DMS114 treated with DMSO at 0.1 percent for 48 hours (cell line): ENCODE measurements at regions not wholly inside any gene's neighbourhood (a gene's known extent, or its start where the extent isn't known, plus 50 kb on each side); places are given as distances from the start of the nearest gene placed in this dataset.

Experiments used
- DNase-seq: peaks from one replicate; lab custom pipeline; 2025; ENCODE audit not compliant: unreplicated experiment; lab: John Stamatoyannopoulos, UW

GRCh38 chr17:79524213-79525187 is 86.4 kb downstream of the RBFOX3 start:
- DNase-seq: no peak

- no peak for DNase-seq
Observed at GRCh38 chr17:79522414-79522813, 88.4 kb downstream of the RBFOX3 start.

DNA sequence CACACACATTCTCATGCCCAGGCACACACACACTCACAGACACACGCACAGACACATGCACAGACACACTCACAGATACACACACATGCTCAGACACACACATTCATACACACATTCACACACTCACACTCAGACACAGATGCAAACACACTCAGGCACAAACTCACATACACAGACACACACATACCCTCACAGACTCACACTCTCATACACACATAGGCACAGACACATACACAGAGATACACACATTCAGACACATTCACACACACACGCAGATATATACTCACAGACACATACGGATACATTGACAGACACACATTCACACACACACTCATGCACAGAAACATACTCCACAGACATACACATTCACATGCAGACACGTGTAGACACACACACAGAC is 89.6 kb downstream of the RBFOX3 start:
- no peak for DNase-seq

DNA sequence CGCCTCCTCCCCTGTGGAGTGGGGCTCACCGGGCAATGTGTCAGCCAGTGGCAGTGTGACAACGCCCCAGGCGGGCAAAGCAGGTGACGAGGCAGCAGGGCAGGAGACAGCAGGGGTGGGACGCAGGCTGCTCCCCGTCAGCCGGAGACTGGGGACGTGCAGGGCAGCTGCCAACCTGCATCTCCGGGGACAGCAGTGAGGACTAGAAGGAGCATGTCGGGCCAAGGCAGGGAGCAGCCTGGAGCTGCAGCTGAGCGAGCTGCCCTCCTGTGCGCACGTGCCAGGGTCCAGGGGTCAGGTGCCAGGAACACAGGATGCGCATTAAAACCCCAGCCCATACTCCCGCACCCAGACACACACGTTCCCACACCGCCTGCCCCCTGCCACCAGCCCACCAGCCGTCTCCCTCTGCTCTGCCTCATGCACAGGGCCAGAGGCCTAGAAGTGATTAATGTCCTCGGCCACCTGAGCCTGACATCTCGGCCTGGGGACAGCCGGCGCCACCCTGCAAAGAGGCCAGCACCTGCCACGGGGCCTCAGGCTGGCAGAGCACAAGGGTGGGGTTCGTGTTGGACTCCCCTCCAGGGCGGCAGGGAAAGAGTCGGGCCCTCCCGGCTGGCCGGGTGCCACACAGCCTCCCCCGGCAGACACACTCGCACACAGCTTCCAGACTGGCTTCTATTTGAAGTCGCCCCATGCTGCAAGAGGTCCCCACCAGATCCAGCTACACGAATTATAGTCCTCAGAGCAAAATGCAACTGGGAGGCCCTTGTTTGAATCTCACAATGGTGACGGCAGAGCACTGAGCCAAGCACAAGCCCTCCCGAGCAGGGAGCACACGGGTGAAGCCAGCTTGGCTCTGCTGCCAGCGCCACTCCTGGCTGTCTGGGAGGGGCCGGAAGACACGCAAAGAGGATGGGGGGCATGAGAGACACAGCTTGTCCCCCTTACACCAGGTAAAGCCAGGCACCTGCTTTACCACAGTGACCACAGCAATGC is 90.4 kb downstream of the RBFOX3 start:
- DNase-seq: no peak

DNA sequence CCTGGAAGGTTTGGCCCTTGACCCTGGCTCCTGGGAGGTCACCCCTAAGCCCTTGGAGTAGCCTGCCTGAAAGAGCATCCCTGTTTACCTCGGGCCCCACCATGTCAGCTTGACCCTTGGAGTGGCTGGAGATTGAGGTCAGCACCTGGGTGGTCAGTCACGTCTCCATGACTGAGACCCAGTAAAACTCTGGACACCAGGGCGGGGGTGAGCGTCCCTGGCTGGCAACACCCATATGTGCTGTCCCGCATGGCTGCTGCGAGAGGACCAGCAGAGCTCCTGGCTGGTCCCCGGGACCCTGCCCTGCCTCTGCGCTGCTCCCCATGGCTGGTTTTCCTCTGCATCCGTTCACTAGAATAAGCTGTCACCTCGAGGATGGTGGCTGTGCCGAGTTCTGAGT is 91.2 kb downstream of the RBFOX3 start:
- no peak for DNase-seq

GRCh38 chr17:79518585-79519523 is 92.0 kb downstream of the RBFOX3 start:
- DNase-seq: no peak

DNA sequence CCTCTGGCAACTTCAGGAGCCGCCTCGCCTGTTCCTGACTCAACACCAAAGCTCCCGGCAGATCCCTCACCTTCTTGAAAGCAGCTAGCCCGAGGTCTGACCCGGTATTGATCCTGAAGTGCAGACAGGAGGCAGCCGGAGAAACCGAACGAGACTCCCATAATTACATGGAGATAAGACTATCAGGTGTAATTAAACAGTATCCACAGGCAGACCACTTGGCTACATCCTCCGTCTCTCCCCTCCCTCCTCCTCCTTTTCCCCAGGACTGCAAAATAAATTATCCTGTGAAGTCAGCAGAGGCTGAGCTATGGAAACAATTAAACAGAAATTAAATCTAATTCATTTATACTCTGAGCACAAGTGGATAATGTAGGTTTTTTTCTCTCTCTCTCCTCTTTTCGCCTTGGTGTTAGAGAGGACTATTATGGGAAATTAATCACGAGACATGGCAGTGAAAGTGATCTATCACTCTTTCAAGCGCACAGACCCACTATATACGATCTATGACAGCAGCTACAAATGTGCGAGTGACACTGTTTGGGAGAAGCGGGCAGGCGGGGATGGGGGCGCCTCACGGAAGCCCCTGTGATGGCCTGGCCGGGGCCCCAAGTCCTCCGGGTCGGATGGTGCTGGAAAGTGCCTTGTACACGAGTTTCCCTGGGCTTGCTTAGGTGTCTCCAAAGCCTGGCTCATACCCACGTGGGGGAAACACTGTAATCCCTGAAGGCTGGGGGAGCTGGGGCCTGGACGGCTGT is 92.8 kb downstream of the RBFOX3 start:
- DNase-seq: no peak

- DNase-seq: no peak
Observed at GRCh38 chr17:79515646-79516571, 94.9 kb downstream of the RBFOX3 start.

GRCh38 chr17:79515110-79515509 is 95.7 kb downstream of the RBFOX3 start:
- DNase-seq: no peak

DNA sequence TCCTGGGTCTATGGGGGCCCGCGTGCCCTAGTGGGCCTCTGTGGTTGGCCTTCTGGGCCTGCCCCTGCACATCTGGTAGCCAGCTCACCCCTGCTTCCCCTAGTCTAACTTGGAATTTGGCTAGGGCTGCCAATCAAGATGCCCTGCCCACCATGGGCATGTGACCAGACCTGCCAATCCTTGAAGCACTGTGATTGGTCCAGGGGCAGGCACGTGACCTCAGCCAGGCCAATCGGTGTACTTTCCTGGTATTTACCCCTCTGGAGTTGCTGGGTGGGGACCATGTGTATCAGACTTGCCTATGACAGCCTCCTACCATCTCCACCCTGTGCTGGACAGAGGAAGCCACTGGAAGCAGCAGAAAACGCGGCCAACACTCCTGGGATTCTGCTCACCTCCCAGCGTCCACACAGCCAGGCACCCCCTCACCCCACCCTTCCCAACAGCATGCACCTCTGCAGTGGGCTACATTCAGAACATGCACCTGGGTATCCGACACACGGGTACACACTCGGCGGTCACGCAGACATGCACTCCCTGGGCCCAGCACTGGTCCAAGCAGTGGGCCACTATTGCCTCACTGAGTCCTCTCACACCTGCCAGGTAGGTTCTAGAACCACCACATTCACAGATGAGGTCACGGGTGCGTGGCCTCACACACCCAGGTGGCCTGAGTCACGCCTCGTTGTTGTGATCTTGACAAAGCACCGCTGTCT is 96.9 kb downstream of the RBFOX3 start:
- no peak for DNase-seq

DNA sequence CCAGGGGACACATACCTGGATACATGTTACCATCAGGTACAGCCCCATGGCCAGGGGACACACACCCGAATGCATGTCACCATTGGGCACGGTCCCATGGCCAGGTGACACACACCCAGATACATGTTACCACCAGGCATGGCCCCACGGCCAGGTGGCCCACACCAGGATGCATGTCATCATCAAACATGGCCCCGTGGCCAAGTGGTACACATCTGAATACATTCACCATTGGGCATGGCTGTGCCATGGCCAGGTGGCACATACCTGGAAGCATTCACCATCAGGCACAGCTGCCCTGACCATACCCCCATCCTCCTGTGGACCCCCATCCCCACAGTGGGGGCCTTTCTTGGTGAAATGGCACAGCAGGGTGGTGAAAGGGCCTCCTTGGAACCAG is 97.6 kb downstream of the RBFOX3 start:
- no peak for DNase-seq

GRCh38 chr17:79511471-79511870 is 99.4 kb downstream of the RBFOX3 start:
- DNase-seq: no peak

DNA sequence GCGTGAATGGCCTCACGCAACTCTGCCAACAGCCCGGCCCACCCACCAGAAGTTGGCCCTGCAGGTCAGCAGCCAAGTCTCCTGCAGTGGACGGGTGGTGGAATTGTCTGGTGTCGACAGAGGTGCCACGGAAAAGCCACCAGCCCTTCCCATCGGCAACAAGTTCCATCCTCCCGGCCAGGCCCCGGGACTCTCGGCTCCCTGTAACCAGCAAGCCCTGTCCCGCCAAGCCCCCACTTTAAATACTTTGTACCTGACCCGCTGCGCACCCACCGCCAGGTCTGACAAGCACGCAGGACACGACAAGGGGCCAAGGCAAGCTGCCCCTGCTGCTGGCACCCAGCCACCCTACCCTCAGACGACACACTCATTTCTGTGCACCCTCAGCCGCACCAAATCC is 100.8 kb downstream of the RBFOX3 start:
- DNase-seq: no peak

DNA sequence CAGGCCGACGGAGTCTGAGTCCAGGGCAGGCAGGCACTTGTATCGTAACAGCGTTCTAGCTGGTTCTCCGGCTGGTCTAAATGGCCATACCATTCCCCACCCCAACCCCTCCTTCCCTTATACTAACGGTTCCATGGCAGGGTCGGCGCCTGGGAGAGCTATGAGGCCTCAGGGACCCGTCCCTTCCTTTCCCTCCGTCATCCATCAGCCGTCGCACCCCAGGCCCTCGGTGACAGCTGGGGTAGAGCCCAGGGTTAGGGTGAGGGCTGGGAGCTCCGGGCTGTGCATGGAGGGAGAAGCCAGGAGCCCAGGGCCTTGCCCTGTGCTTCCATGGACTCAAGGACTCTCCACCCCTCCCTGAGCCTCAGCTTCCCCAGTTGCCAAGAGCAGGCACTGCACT is 101.4 kb downstream of the RBFOX3 start:
- no peak for DNase-seq

DNA sequence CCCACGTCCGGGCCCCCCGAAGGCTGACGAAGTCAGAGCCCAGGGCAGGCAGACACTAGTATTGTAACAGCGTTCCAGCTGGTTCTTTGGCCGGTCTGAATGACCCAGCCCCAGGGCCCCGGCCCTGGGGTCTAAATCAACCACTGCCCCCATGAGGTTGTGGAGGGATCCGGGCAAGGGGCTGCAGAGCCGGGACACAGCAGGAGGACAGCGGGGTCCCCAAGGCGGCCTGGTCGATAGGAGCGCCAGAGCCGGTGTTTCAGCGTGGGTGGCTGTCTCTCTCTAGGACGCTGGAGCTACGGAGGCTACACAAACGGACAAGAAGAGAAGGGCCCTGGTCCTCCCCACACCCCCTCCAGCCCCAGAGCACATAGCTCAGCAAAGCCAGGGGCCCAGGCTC is 101.8 kb downstream of the RBFOX3 start:
- no peak for DNase-seq

GRCh38 chr17:79508291-79508716 is 102.5 kb downstream of the RBFOX3 start:
- no peak for DNase-seq

GRCh38 chr17:79506955-79507354 is 103.9 kb downstream of the RBFOX3 start:
- no peak for DNase-seq
